ENCODE measurements at regions not wholly inside any gene's neighbourhood (a gene's known extent, or its start where the extent isn't known, plus 50 kb on each side); places are given as distances from the start of the nearest gene placed in this dataset.

DNA sequence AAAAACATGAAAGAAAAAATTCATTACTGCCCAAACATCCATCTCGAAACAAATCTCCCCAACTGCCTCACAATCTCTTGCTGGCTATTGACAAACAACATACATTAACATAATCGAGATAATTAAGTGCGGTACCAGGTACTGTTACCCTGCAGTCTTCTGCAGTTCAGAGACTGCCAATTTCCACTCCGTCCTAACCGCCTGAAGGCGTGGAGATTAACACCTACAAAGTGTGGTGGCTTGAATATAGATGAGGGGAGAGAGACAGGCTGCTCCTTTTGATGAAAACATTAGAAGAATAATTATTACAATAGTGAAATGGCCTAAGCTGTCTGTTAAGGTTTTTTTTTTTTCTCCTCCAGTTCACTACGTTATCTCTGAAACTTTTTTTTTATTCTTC lies 258.9 kb upstream of the SOX4 start:
- no peak for DNase-seq (ENCODE audit: low read depth, low spot score)
- Histone ChIP-seq H3K27ac (ENCODE audit: low read depth, low read length) (no peak overlapping the region), H3K4me1 (ENCODE audit: control insufficient read depth in 1 of 2, insufficient read depth in 2 of 2, low read length in 2 of 2) (no peaks in the 10 kb centered on the region), H3K4me2 (ENCODE audit: low read length) (no peak overlapping the region), H3K36me3 (ENCODE audit: control insufficient read depth in 1 of 2, insufficient read depth in 2 of 2, low read length in 2 of 2) (no peaks in the 10 kb centered on the region), H3K9ac (ENCODE audit: low read length) (no peak overlapping the region), H3K27me3 (ENCODE audit: insufficient read depth, low read length) (no peaks in the 10 kb centered on the region), H4K20me1 (ENCODE audit: insufficient read depth) (no peaks in the 10 kb centered on the region), H3K4me3 (replicated peaks in 1 of 2; ENCODE audit: low read depth in 1 of 2, low read length in 2 of 2) (no peak overlapping the region), H3K9me3 (ENCODE audit: control insufficient read depth in 1 of 2, insufficient read depth in 1 of 2, low read depth in 1 of 2, low read length in 2 of 2) (no peaks in the 10 kb centered on the region), H3K79me2 (ENCODE audit: insufficient read depth, low read length) (no peaks in the 10 kb centered on the region), H2AFZ (ENCODE audit: low read depth, low read length, poor library complexity, severe bottlenecking) (no peak overlapping the region), H3K9me2 (ENCODE audit: insufficient read depth) (no peaks in the 10 kb centered on the region)
- ChIA-PET POLR2A (no interaction called here), RAD21 (ENCODE audit: low non-redundant PET in 1 of 2, low total read pairs in 2 of 2, uncharacterized antibody in 2 of 2, unreplicated experiment in 2 of 2) (interaction anchor here in 1 of 2 experiments (0.6 kb wide), 1 partner anchor 108 kb away, joined by 5 read pairs; no protein-coding TSS in a partner anchor), CTCF (no interaction called here)
- TF ChIP-seq YY1 (IDR thresholded peaks at IDR 0.05; ENCODE audit: extremely low read depth, insufficient replicate concordance, low read depth, low read length) (no peak), ZFX (IDR thresholded peaks at IDR 0.05) (no peak), FOSL1 (IDR thresholded peaks at IDR 0.05; ENCODE audit: low read depth) (no peak), EGR1 (IDR thresholded peaks at IDR 0.05; ENCODE audit: low read depth) (no peak), CBX3 (IDR thresholded peaks at IDR 0.05; ENCODE audit: low read depth) (no peak), CEBPB (IDR thresholded peaks at IDR 0.05; ENCODE audit: low read depth) (no peak), EZH2 (IDR thresholded peaks at IDR 0.05) (no peak), RAD21 (IDR thresholded peaks at IDR 0.05; ENCODE audit: low read depth) (no peak), ZNF274 (IDR thresholded peaks at IDR 0.05; ENCODE audit: low read depth, low read length) (no peak), SIN3A (IDR thresholded peaks at IDR 0.05; ENCODE audit: low read depth) (no peak), ELF1 (IDR thresholded peaks at IDR 0.05; ENCODE audit: borderline replicate concordance, low read depth) (no peak), SRF (IDR thresholded peaks at IDR 0.05; ENCODE audit: low read depth) (no peak), REST (IDR thresholded peaks at IDR 0.05; ENCODE audit: low read depth) (no peak), TCF7L2 (IDR thresholded peaks at IDR 0.05; ENCODE audit: borderline replicate concordance, extremely low read depth, insufficient read depth, insufficient read length) (no peak)
- TF ChIP-seq, protein P1, sequence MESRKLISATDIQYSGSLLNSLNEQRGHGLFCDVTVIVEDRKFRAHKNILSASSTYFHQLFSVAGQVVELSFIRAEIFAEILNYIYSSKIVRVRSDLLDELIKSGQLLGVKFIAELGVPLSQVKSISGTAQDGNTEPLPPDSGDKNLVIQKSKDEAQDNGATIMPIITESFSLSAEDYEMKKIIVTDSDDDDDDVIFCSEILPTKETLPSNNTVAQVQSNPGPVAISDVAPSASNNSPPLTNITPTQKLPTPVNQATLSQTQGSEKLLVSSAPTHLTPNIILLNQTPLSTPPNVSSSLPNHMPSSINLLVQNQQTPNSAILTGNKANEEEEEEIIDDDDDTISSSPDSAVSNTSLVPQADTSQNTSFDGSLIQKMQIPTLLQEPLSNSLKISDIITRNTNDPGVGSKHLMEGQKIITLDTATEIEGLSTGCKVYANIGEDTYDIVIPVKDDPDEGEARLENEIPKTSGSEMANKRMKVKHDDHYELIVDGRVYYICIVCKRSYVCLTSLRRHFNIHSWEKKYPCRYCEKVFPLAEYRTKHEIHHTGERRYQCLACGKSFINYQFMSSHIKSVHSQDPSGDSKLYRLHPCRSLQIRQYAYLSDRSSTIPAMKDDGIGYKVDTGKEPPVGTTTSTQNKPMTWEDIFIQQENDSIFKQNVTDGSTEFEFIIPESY (IDR thresholded peaks at IDR 0.05; ENCODE audit: extremely low read depth, insufficient replicate concordance, low read length): no peak
- TF ChIP-seq, protein P2, sequence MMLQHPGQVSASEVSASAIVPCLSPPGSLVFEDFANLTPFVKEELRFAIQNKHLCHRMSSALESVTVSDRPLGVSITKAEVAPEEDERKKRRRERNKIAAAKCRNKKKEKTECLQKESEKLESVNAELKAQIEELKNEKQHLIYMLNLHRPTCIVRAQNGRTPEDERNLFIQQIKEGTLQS (IDR thresholded peaks at IDR 0.05): no peak
- no TSS peak for BruUV-seq (replicated peaks)
- ATAC-seq: no peak
- intact Hi-C loops (cut with micrococcal nuclease): no loop called here

Measured in HCT116 (cell line).